Thyroid gland (tissue), 4 donors: ENCODE measurements at regions not wholly inside any gene's neighbourhood (a gene's known extent, or its start where the extent isn't known, plus 50 kb on each side); places are given as distances from the start of the nearest gene placed in this dataset.

Source experiments
- CTCF ChIP-seq, 6 experiments: fragments of 200-600 bp in 3 of 6; fragments of 450-650 bp in 3 of 6; sonication (generic) in 3 of 6; IDR thresholded peaks; one replicate each; pipeline ENCODE4 v1.5.1; 2016 to 2019; ENCODE audit warnings: antibody characterized with exemption in 6 of 6, mild to moderate bottlenecking in 2 of 6, inconsistent platforms in 1 of 6, moderate library complexity in 1 of 6
- POLR2A ChIP-seq, 2 donors: fragments of 450-650 bp; IDR thresholded peaks; one replicate each; pipeline ENCODE4 v1.6.1; 2017; ENCODE audit warnings: antibody characterized with exemption in 2 of 2, mild to moderate bottlenecking in 2 of 2, moderate library complexity in 1 of 2

GRCh38 chr2:51290725-51291124 is 258.8 kb upstream of the NRXN1 start:
- TF ChIP-seq CTCF (IDR thresholded peaks at IDR 0.05): no peak
- TF ChIP-seq POLR2A (IDR thresholded peaks at IDR 0.05): no peak
